ENCODE measurements at regions not wholly inside any gene's neighbourhood (a gene's known extent, or its start where the extent isn't known, plus 50 kb on each side); places are given as distances from the start of the nearest gene placed in this dataset.

- DNase-seq = no peak
These were observed 243.6 kb downstream of the EDEM1 start for GRCh38 chr3:5431146-5431545.

- no peak for DNase-seq
These were observed 244.4 kb downstream of the EDEM1 start for GRCh38 chr3:5431811-5432378.

- DNase-seq = no peak
These were observed 249.8 kb downstream of the EDEM1 start for GRCh38 chr3:5437296-5437782.

GRCh38 chr3:5437783-5438323 is 250.3 kb downstream of the EDEM1 start:
- DNase-seq = no peak

- DNase-seq = no peak
These were observed 253.9 kb downstream of the EDEM1 start for GRCh38 chr3:5441401-5441800.

GRCh38 chr3:5442106-5442785 is 254.7 kb downstream of the EDEM1 start:
- no peak for DNase-seq

- DNase-seq = no peak
These were observed 255.3 kb downstream of the EDEM1 start for GRCh38 chr3:5442786-5443138.

GRCh38 chr3:5444253-5444652 is 256.7 kb downstream of the EDEM1 start:
- no peak for DNase-seq

- no peak for DNase-seq
These were observed 258.2 kb downstream of the EDEM1 start for GRCh38 chr3:5445676-5446201.

GRCh38 chr3:5448246-5448645 is 260.7 kb downstream of the EDEM1 start:
- DNase-seq = no peak

- DNase-seq = no peak
These were observed 261.3 kb downstream of the EDEM1 start for GRCh38 chr3:5448816-5449215.

GRCh38 chr3:5456199-5456598 is 268.7 kb downstream of the EDEM1 start:
- DNase-seq = no peak

GRCh38 chr3:5458526-5458925 is 271.0 kb downstream of the EDEM1 start:
- DNase-seq = no peak

GRCh38 chr3:5462086-5462485 is 274.6 kb downstream of the EDEM1 start:
- no peak for DNase-seq

- no peak for DNase-seq
These were observed 276.5 kb downstream of the EDEM1 start for GRCh38 chr3:5463991-5464390.

GRCh38 chr3:5464649-5465048 is 277.1 kb downstream of the EDEM1 start:
- DNase-seq = no peak

GRCh38 chr3:5465183-5465582 is 277.7 kb downstream of the EDEM1 start:
- DNase-seq = no peak

- DNase-seq = no peak
These were observed 278.6 kb downstream of the EDEM1 start for GRCh38 chr3:5466065-5466464.

GRCh38 chr3:5466717-5467116 is 279.2 kb downstream of the EDEM1 start:
- no peak for DNase-seq

- no peak for DNase-seq
These were observed 286.0 kb downstream of the EDEM1 start for GRCh38 chr3:5473471-5473870.

- DNase-seq = no peak
These were observed 288.9 kb downstream of the EDEM1 start for GRCh38 chr3:5476403-5476802.

GRCh38 chr3:5479229-5479799 is 291.8 kb downstream of the EDEM1 start:
- no peak for DNase-seq

GRCh38 chr3:5480190-5480589 is 292.7 kb downstream of the EDEM1 start:
- no peak for DNase-seq

- DNase-seq = no peak
These were observed 297.9 kb downstream of the EDEM1 start for GRCh38 chr3:5485427-5485826.

Measured in NCI-H774 (cell line).